Gastroesophageal sphincter (tissue), 4 donors: ENCODE measurements at regions not wholly inside any gene's neighbourhood (a gene's known extent, or its start where the extent isn't known, plus 50 kb on each side); places are given as distances from the start of the nearest gene placed in this dataset.

ENCODE experiments used
- ATAC-seq: fragments of 150-250 bp; one replicate; pipeline ENCODE4 v1.9.1; 2016; ENCODE audit warnings: mild to moderate bottlenecking, moderate library complexity
- H3K27ac ChIP-seq, 4 donors: fragments of 200-600 bp; sonication (generic) in 3 of 4; 1 replicate in 3 of 4; 2 replicates in 1 of 4; pipeline ENCODE4 v1.5.1; 2016 to 2019
- H3K27me3 ChIP-seq: fragments of 200-600 bp; sonication (generic); one replicate; pipeline ENCODE4 v1.5.1; 2019
- H3K36me3 ChIP-seq, 2 donors: fragments of 200-600 bp; sonication (generic); one replicate each; pipeline ENCODE4 v1.5.1; 2019; ENCODE audit warnings: control low read depth in 1 of 2
- H3K4me1 ChIP-seq, 3 donors: fragments of 200-600 bp; sonication (generic); 1 replicate in 2 of 3; 2 replicates in 1 of 3; pipeline ENCODE4 v1.5.1; 2016 to 2019; ENCODE audit warnings: control low read depth in 2 of 3
- H3K4me3 ChIP-seq, 2 donors: fragments of 200-600 bp; sonication (generic); one replicate each; pipeline ENCODE4 v1.5.1; 2019; ENCODE audit warnings: mild to moderate bottlenecking in 1 of 2, moderate library complexity in 1 of 2
- H3K9me3 ChIP-seq, 3 donors: fragments of 200-600 bp; sonication (generic); one replicate each; pipeline ENCODE4 v1.5.1; 2017 to 2019; ENCODE audit warnings: control low read depth in 2 of 3
- EP300 ChIP-seq: sonication (generic); formaldehyde crosslinking; IDR thresholded peaks from one replicate; pipeline ENCODE4 v1.6.1; 2017; ENCODE audit warnings: antibody characterized with exemption, mild to moderate bottlenecking
- POLR2A ChIP-seq, 2 donors: fragments of 450-650 bp; IDR thresholded peaks; one replicate each; pipeline ENCODE4 v1.6.1; 2017; ENCODE audit warnings: antibody characterized with exemption in 2 of 2, mild to moderate bottlenecking in 2 of 2, moderate library complexity in 1 of 2
- POLR2AphosphoS5 ChIP-seq: sonication (generic); formaldehyde crosslinking; IDR thresholded peaks from one replicate; pipeline ENCODE4 v1.6.1; 2017; ENCODE audit warnings: antibody characterized with exemption
- WGBS, 2 donors: methylation state at CpG; one replicate each; pipeline ENCODE4 v1.1.5; 2018; ENCODE audit warnings: low coverage in 1 of 2; 5-methylcytosine and 5-hydroxymethylcytosine counted together
- TF ChIP-seq, protein P1 (sequence below), 4 experiments: fragments of 200-600 bp in 2 of 4; fragments of 450-650 bp in 2 of 4; sonication (generic) in 1 of 4; IDR thresholded peaks; one replicate each; pipeline ENCODE4 v1.5.1; 2017 to 2019; ENCODE audit warnings: antibody characterized with exemption in 4 of 4, mild to moderate bottlenecking in 2 of 4, moderate library complexity in 2 of 4

DNA sequence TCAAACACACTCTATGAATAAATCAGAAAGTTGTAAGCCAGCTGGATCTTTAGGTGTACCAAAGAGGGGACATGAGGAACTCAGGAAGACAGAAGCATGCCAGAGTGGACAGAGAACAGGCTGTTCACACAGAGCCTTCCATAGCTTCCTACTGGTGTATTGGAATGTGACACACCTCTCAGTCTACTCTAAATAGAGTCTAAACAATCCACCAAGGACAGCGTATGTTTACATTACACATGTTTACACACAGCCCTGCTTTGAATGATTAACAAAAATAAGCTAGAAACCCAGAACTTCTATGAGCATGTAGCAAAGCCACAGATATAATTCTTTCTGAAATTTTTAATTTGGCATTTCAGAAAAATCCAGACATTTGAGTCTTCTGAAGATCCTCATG lies 1279.0 kb upstream of the CDH8 start:
- Histone ChIP-seq H3K4me3 (no peak overlapping the region), H3K4me1 (no peaks in the 10 kb centered on the region), H3K27ac (no peak overlapping the region), H3K36me3 (no peaks in the 10 kb centered on the region), H3K9me3 (no peaks in the 10 kb centered on the region), H3K27me3 (no peaks in the 10 kb centered on the region)
- ATAC-seq: no peak
- 11 to 47% methylated on average over 1 of the region's 1 CpG for WGBS, 2 donors
- no peak for TF ChIP-seq POLR2AphosphoS5
- TF ChIP-seq EP300: no peak
- TF ChIP-seq, protein P1, sequence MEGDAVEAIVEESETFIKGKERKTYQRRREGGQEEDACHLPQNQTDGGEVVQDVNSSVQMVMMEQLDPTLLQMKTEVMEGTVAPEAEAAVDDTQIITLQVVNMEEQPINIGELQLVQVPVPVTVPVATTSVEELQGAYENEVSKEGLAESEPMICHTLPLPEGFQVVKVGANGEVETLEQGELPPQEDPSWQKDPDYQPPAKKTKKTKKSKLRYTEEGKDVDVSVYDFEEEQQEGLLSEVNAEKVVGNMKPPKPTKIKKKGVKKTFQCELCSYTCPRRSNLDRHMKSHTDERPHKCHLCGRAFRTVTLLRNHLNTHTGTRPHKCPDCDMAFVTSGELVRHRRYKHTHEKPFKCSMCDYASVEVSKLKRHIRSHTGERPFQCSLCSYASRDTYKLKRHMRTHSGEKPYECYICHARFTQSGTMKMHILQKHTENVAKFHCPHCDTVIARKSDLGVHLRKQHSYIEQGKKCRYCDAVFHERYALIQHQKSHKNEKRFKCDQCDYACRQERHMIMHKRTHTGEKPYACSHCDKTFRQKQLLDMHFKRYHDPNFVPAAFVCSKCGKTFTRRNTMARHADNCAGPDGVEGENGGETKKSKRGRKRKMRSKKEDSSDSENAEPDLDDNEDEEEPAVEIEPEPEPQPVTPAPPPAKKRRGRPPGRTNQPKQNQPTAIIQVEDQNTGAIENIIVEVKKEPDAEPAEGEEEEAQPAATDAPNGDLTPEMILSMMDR (IDR thresholded peaks at IDR 0.05): no peak
- no peak for TF ChIP-seq POLR2A (IDR thresholded peaks at IDR 0.05)

DNA sequence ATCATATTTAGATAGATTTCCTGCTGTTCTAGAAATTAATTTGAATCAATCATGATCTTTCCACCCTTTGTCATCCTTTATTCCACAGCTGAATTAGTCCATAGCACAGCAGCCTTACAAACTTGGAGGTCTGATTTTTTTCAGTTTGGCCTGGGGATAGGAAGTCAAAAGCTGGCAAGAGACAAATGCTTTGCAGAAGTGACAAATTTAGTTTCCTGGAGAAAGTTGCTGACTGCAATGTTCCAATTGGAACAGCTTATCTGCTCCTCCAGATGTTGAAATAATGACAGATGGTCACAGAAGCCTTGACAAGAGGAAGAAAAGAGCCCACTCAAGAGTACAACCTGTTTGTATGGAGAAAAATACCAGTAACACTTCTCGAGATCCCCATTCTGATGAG lies 1276.1 kb upstream of the CDH8 start:
- TF ChIP-seq EP300 (no peak), POLR2A (IDR thresholded peaks at IDR 0.05) (no peak), POLR2AphosphoS5 (no peak)
- TF ChIP-seq, protein P1 (IDR thresholded peaks at IDR 0.05): no peak
- Histone ChIP-seq H3K4me1 (no peaks in the 10 kb centered on the region), H3K36me3 (no peaks in the 10 kb centered on the region), H3K27me3 (no peaks in the 10 kb centered on the region), H3K9me3 (no peaks in the 10 kb centered on the region), H3K27ac (no peak overlapping the region), H3K4me3 (no peak overlapping the region)
- ATAC-seq: peak; percentile 34
- 9 to 33% methylated on average over 1 of the region's 1 CpG for WGBS, 2 donors

DNA sequence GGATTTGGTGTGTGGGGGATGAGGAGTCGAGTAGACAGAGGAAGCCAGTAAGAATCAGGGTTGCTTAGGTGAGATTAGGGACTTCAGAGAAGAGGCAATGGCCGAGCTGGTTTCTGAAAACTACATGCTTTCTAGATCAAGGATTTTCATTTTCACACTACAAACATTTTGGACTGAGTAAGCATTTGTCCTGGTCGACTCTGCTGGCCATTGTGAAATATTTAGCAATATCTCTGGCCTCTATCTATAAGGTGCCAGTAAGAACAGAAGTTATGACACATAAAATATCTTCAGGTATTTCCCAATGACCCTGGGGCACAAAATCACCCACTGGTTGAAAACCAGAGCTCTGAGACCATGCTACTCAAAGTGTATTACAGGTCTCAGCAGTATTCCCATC lies 1275.1 kb upstream of the CDH8 start:
- no peaks in the 10 kb centered on the region for H3K36me3 ChIP-seq
- WGBS, 2 donors: 59 to 75% methylated on average over 3 of the region's 3 CpGs
- ATAC-seq: no peak
- no peak overlapping the region for H3K4me3 ChIP-seq
- H3K27me3 ChIP-seq: no peaks in the 10 kb centered on the region
- TF ChIP-seq POLR2A (IDR thresholded peaks at IDR 0.05) (no peak), EP300 (no peak), POLR2AphosphoS5 (no peak)
- TF ChIP-seq, protein P1 (IDR thresholded peaks at IDR 0.05): no peak
- H3K9me3 ChIP-seq: no peaks in the 10 kb centered on the region
- no peaks in the 10 kb centered on the region for H3K4me1 ChIP-seq
- H3K27ac ChIP-seq: no peak overlapping the region

DNA sequence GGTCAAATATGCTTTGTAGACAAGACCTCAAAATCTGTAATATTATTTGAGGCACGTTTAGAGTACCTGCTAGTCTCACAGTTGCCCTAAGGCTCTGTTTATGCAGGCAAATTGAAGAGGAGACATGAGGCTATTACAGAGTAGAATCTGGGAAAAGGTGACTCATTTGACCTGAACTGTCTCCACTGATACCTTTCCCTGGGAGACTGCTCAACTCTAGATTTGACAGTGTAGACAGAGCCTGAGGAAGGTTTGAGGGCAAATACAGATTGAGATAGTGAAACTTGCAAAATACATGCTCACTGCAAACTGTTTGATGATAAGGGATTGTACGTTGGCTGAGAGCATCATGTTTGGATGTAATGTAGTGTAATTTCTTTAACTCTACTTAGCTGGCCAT lies 1266.6 kb upstream of the CDH8 start:
- Histone ChIP-seq H3K27me3 (no peaks in the 10 kb centered on the region), H3K36me3 (no peaks in the 10 kb centered on the region), H3K9me3 (no peaks in the 10 kb centered on the region), H3K27ac (no peak overlapping the region), H3K4me3 (no peak overlapping the region), H3K4me1 (peaks cover 0 to 4% (median 0%) of the 10 kb centered on the region in 3 donors)
- ATAC-seq: no peak
- TF ChIP-seq, protein P1 (IDR thresholded peaks at IDR 0.05): no peak
- no peak for TF ChIP-seq EP300
- TF ChIP-seq POLR2A (IDR thresholded peaks at IDR 0.05): no peak
- TF ChIP-seq POLR2AphosphoS5: no peak
- 42 to 76% methylated on average over 2 of the region's 2 CpGs for WGBS, 2 donors

DNA sequence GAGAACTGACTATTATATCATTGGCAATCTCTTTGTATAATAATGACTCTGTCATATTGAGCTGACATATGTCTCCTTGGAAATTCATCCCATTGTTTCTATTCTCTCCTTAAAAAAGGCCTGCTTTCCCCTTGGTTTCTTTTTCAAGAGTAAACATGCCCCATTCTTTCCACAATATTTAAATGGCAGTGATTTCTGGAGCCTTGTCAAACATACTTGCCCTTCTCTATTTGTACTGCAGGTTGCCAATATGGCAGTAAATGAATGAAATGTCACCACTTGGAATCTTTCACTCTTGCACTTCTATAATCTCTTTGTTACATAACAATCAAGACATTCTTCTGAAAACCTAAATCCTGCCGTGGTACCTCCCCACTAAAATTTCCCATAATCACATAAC lies 1265.1 kb upstream of the CDH8 start:
- TF ChIP-seq EP300: no peak
- TF ChIP-seq POLR2AphosphoS5: no peak
- TF ChIP-seq, protein P1 (IDR thresholded peaks at IDR 0.05): no peak
- TF ChIP-seq POLR2A (IDR thresholded peaks at IDR 0.05): no peak
- H3K9me3 ChIP-seq: no peaks in the 10 kb centered on the region
- no peak overlapping the region for H3K4me3 ChIP-seq
- no peaks in the 10 kb centered on the region for H3K27me3 ChIP-seq
- WGBS, 2 donors: 29 to 40% methylated on average over 1 of the region's 1 CpG
- no peaks in the 10 kb centered on the region for H3K36me3 ChIP-seq
- peaks cover 0 to 4% (median 0%) of the 10 kb centered on the region in 3 donors for H3K4me1 ChIP-seq
- no peak for ATAC-seq
- H3K27ac ChIP-seq: no peak overlapping the region
